ENCODE measurements at regions not wholly inside any gene's neighbourhood (a gene's known extent, or its start where the extent isn't known, plus 50 kb on each side); places are given as distances from the start of the nearest gene placed in this dataset.
"Not testable (repeated sequence)": the region's sequence is repeated elsewhere in the genome, so short reads cannot be mapped to it uniquely, and the experiment has no call there.

DNA sequence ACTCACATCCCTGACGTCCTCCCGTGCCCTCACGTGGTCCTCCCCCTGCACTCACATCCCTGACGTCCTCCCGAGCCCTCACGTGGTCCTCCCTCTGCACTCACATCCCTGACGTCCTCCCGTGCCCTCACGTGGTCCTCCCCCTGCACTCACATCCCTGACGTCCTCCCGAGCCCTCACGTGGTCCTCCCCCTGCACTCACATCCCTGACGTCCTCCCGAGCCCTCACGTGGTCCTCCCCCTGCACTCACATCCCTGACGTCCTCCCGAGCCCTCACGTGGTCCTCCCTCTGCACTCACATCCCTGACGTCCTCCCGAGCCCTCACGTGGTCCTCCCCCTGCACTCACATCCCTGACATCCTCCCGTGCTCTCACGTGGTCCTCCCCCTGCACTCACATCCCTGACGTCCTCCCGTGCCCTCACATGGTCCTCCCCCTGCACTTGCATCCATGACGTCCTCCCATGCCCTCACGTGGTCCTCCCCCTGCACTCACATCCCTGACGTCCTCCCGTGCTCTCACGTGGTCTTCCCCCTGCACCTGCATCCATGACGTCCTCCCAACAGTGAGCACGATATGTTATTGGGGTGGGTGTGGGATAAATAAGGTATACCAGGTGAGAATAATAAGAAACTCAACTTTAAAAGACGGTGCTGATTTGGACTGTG lies 57.0 kb upstream of the SAMD11 start:
- POLR2A ChIA-PET (ENCODE audit: unreplicated experiment), result not testable (repeated sequence)

More for the DNA sequence above, 57.0 kb upstream of the SAMD11 start:
- H2AK9ac ChIP-seq (replicated peaks; ENCODE audit: low read depth, low read length, poor library complexity); H2BK15ac ChIP-seq (ENCODE audit: low read depth, low read length); intact Hi-C loops (cut with micrococcal nuclease); H3K56ac ChIP-seq (ENCODE audit: extremely low read depth, insufficient read depth, low read length); CTCF ChIA-PET; H3K4me1 ChIP-seq (ENCODE audit: control insufficient read depth, insufficient read depth, low read length); dilution Hi-C loops (cut with HindIII; ENCODE audit: low sequenced_read_pairs, unreplicated experiment); H4K5ac ChIP-seq (ENCODE audit: low read depth, low read length); H2AK5ac ChIP-seq (ENCODE audit: low read depth, low read length); H3K9me3 ChIP-seq (ENCODE audit: control insufficient read depth, insufficient read depth, low read length); H3K14ac ChIP-seq (replicated peaks; ENCODE audit: low read depth, low read length); H2BK120ac ChIP-seq (ENCODE audit: low read depth, low read length); H3K23ac ChIP-seq (ENCODE audit: low read depth, low read length); H3K4me2 ChIP-seq (ENCODE audit: low read depth, low read length); H4K20me1 ChIP-seq (ENCODE audit: insufficient read depth, low read length); DNase-seq; H4K8ac ChIP-seq (ENCODE audit: low read depth in 2 of 2, low read length in 2 of 2); H3K18ac ChIP-seq (ENCODE audit: low read depth, low read length); ATAC-seq (ENCODE audit: low read depth); H3K9ac ChIP-seq (ENCODE audit: low read depth, low read length); H2BK20ac ChIP-seq (ENCODE audit: low read depth, low read length); BruUV-seq (replicated peaks); H2AFZ ChIP-seq (replicated peaks; ENCODE audit: low read length, poor library complexity); H3K4me3 ChIP-seq (ENCODE audit: insufficient read depth, low read depth, low read length); H3K36me3 ChIP-seq (ENCODE audit: control insufficient read depth, insufficient read depth, low read length); H4K91ac ChIP-seq (ENCODE audit: insufficient read depth, low read depth, low read length); H3K4ac ChIP-seq (ENCODE audit: low read depth, low read length); H2BK5ac ChIP-seq (ENCODE audit: low read depth, low read length, poor library complexity, severe bottlenecking); H3K27ac ChIP-seq (ENCODE audit: insufficient read depth, low read length); in situ Hi-C loops (cut with MboI; ENCODE audit: low sequenced_read_pairs); H3K79me1 ChIP-seq (ENCODE audit: low read depth in 1 of 2, low read length in 2 of 2); H3K9me1 ChIP-seq (ENCODE audit: insufficient read depth, low read length): not testable (repeated sequence)
- H3K27me3 ChIP-seq (ENCODE audit: control insufficient read depth, insufficient read depth, low read length), result peaks cover 31% of the 10 kb centered on the region
- 58% methylated on average over 6 of the region's 33 CpGs; no CpG with 5 or more reads in 1 of the 2 experiments for WGBS, 2 experiments (ENCODE audit: extremely low coverage in 2 of 2, insufficient read length in 1 of 2)
